HCT116 (cell line): ENCODE measurements at regions not wholly inside any gene's neighbourhood (a gene's known extent, or its start where the extent isn't known, plus 50 kb on each side); places are given as distances from the start of the nearest gene placed in this dataset.

Source experiments
- ATAC-seq: fragments of 200-7000 bp; cut with Tn5 transposase; 2 replicates; pipeline ENCODE4 v1.9.1; 2020; ENCODE audit warnings: mild to moderate bottlenecking, moderate library complexity
- BruUV-seq: library from RNA; stranded (reverse); fragments of 400-500 nt; replicated peaks from 2 replicates; lab custom pipeline; 2021; lab: Mats Ljungman, UMichigan
- CTCF ChIA-PET: fragments of 300-600 bp; sonication (Branson Sonifier 250); formaldehyde crosslinking; loops from one replicate; lab custom pipeline; 2021; ENCODE audit warnings: antibody characterized with exemption; lab: Charles Lee
- POLR2A ChIA-PET: fragments of 300-600, 350-600 bp; sonication (Branson Sonifier 250); formaldehyde crosslinking; loops from one replicate; lab custom pipeline; 2021; ENCODE audit warnings: antibody characterized with exemption; lab: Charles Lee
- RAD21 ChIA-PET, 2 experiments: fragments of 300-600 bp; sonication (Branson Sonifier 250); formaldehyde crosslinking; loops; one replicate each; lab custom pipeline; 2023; ENCODE audit warnings: low total read pairs in 2 of 2; ENCODE audit not compliant: uncharacterized antibody in 2 of 2, unreplicated experiment in 2 of 2, low non-redundant PET in 1 of 2; lab: Charles Lee
- DNase-seq: peaks from one replicate; pipeline ENCODE4 v3.0.0-alpha.2; 2010; ENCODE audit warnings: low read depth, low spot score
- H2AFZ ChIP-seq: fragments of 200-600 bp; shearing (Covaris generic), sonication (generic); 2 replicates; pipeline ENCODE4 v1.6.1; 2017; ENCODE audit warnings: low read depth, mixed run types, mixed read lengths, antibody characterized with exemption, low read length; ENCODE audit not compliant: poor library complexity, severe bottlenecking
- H3K27ac ChIP-seq: 2 replicates; pipeline ENCODE4 v1.5.1; 2012; ENCODE audit warnings: low read depth, low read length
- H3K27me3 ChIP-seq: fragments of 200-600 bp; sonication (generic); 2 replicates; pipeline ENCODE4 v1.6.1; 2016; ENCODE audit warnings: mixed run types, low read length, mixed read lengths; ENCODE audit not compliant: insufficient read depth
- H3K36me3 ChIP-seq, 2 experiments: fragments of 200-500 bp in 1 of 2; fragments of 200-600 bp in 1 of 2; sonication (Bioruptor generic) in 1 of 2; sonication (generic) in 1 of 2; 2 replicates each; pipeline versions ENCODE4 v1.5.1 to v1.6.1; 2014 to 2016; ENCODE audit warnings: low read length in 2 of 2, inconsistent platforms in 1 of 2, mixed read lengths in 1 of 2, mixed run types in 1 of 2; ENCODE audit not compliant: insufficient read depth in 2 of 2, control insufficient read depth in 1 of 2
- H3K4me1 ChIP-seq, 2 experiments: fragments of 200-600 bp in 1 of 2; sonication (generic) in 1 of 2; 2 replicates each; pipeline versions ENCODE4 v1.5.1 to v1.6.1; 2012 to 2017; ENCODE audit warnings: low read length in 2 of 2, inconsistent platforms in 1 of 2, mild to moderate bottlenecking in 1 of 2, mixed read lengths in 1 of 2, mixed run types in 1 of 2, moderate library complexity in 1 of 2; ENCODE audit not compliant: insufficient read depth in 2 of 2, control insufficient read depth in 1 of 2
- H3K4me2 ChIP-seq: fragments of 200-600 bp; sonication (generic); 2 replicates; pipeline ENCODE4 v1.6.1; 2017; ENCODE audit warnings: mixed run types, low read length, mixed read lengths
- H3K4me3 ChIP-seq, 2 experiments: fragments of 200-600 bp in 1 of 2; sonication (generic) in 1 of 2; replicated peaks in 1 of 2; 2 replicates each; pipeline ENCODE4 v1.5.1; 2011 to 2016; ENCODE audit warnings: low read length in 2 of 2, control low read depth in 1 of 2, low read depth in 1 of 2, mild to moderate bottlenecking in 1 of 2, mixed read lengths in 1 of 2, mixed run types in 1 of 2
- H3K79me2 ChIP-seq: fragments of 200-600 bp; sonication (generic); 2 replicates; pipeline ENCODE4 v1.6.1; 2017; ENCODE audit warnings: mild to moderate bottlenecking, mixed run types, low read length, moderate library complexity, mixed read lengths; ENCODE audit not compliant: insufficient read depth
- H3K9ac ChIP-seq: fragments of 200-600 bp; sonication (generic); 2 replicates; pipeline ENCODE4 v1.6.1; 2016; ENCODE audit warnings: low read length, mixed read lengths
- H3K9me2 ChIP-seq: fragments of 200-600 bp; sonication (generic), shearing (Covaris generic); 2 replicates; pipeline ENCODE4 v1.6.1; 2017; ENCODE audit warnings: mixed run types, mild to moderate bottlenecking, moderate library complexity; ENCODE audit not compliant: insufficient read depth
- H3K9me3 ChIP-seq, 2 experiments: fragments of 200-500 bp in 1 of 2; fragments of 200-600 bp in 1 of 2; sonication (Bioruptor generic) in 1 of 2; sonication (generic) in 1 of 2; 2 replicates each; pipeline ENCODE4 v1.6.1; 2014 to 2017; ENCODE audit warnings: low read length in 2 of 2, mixed read lengths in 2 of 2, inconsistent platforms in 1 of 2, low read depth in 1 of 2, mild to moderate bottlenecking in 1 of 2, mixed run types in 1 of 2, moderate library complexity in 1 of 2; ENCODE audit not compliant: control insufficient read depth in 1 of 2, insufficient read depth in 1 of 2
- H4K20me1 ChIP-seq: fragments of 200-600 bp; sonication (generic), shearing (Covaris generic); 2 replicates; pipeline ENCODE4 v1.6.1; 2017; ENCODE audit warnings: mixed run types, mild to moderate bottlenecking, moderate library complexity; ENCODE audit not compliant: insufficient read depth
- ATF3 ChIP-seq: IDR thresholded peaks from 2 replicates; pipeline ENCODE4 v1.6.1; 2012
- CBX3 ChIP-seq: IDR thresholded peaks from 2 replicates; pipeline ENCODE4 v1.6.1; 2012; ENCODE audit warnings: low read depth
- CEBPB ChIP-seq: IDR thresholded peaks from 2 replicates; pipeline ENCODE4 v1.6.1; 2012; ENCODE audit warnings: low read depth
- CTCF ChIP-seq, 3 experiments: fragments of 200-600 bp in 1 of 3; sonication (generic) in 1 of 3; IDR thresholded peaks in 2 of 3; conservative IDR thresholded peaks in 1 of 3; 2 replicates each; pipeline ENCODE4 v1.5.1; 2012 to 2017; ENCODE audit warnings: low read depth in 2 of 3, low read length in 2 of 3, antibody characterized with exemption in 1 of 3, borderline replicate concordance in 1 of 3, control low read depth in 1 of 3, mild to moderate bottlenecking in 1 of 3, mixed read lengths in 1 of 3, mixed run types in 1 of 3, moderate library complexity in 1 of 3; ENCODE audit not compliant: insufficient read depth in 1 of 3
- EGR1 ChIP-seq: IDR thresholded peaks from 2 replicates; pipeline ENCODE4 v1.6.1; 2012; ENCODE audit warnings: low read depth
- ELF1 ChIP-seq: IDR thresholded peaks from 2 replicates; pipeline ENCODE4 v1.6.1; 2012; ENCODE audit warnings: low read depth, borderline replicate concordance
- EZH2phosphoT487 ChIP-seq: fragments of 200-600 bp; IDR thresholded peaks from 2 replicates; pipeline ENCODE4 v1.6.1; 2018; ENCODE audit warnings: antibody characterized with exemption, borderline replicate concordance
- FOSL1 ChIP-seq: IDR thresholded peaks from 2 replicates; pipeline ENCODE4 v1.6.1; 2012; ENCODE audit warnings: low read depth
- JUND ChIP-seq: IDR thresholded peaks from 2 replicates; pipeline ENCODE4 v1.6.1; 2012
- MAX ChIP-seq: IDR thresholded peaks from 2 replicates; pipeline ENCODE4 v1.6.1; 2012
- POLR2A ChIP-seq: IDR thresholded peaks from 2 replicates; pipeline ENCODE4 v1.7.0; 2011; ENCODE audit warnings: borderline replicate concordance; ENCODE audit not compliant: insufficient read depth, insufficient read length; ENCODE audit errors: extremely low read depth
- POLR2AphosphoS5 ChIP-seq: IDR thresholded peaks from 2 replicates; pipeline ENCODE4 v1.6.1; 2011; ENCODE audit warnings: mild to moderate bottlenecking, low read depth, low read length, moderate library complexity
- RAD21 ChIP-seq: IDR thresholded peaks from 2 replicates; pipeline ENCODE4 v1.6.1; 2012; ENCODE audit warnings: low read depth, mild to moderate bottlenecking
- REST ChIP-seq: IDR thresholded peaks from 2 replicates; pipeline ENCODE4 v1.6.1; 2012; ENCODE audit warnings: low read depth
- SP1 ChIP-seq: IDR thresholded peaks from 2 replicates; pipeline ENCODE4 v1.6.1; 2012; ENCODE audit warnings: low read depth
- SRF ChIP-seq: IDR thresholded peaks from 2 replicates; pipeline ENCODE4 v1.6.1; 2012; ENCODE audit warnings: low read depth
- TCF7L2 ChIP-seq: IDR thresholded peaks from 2 replicates; pipeline ENCODE4 v1.7.0; 2011; ENCODE audit warnings: borderline replicate concordance, inconsistent platforms; ENCODE audit not compliant: insufficient read depth, insufficient read length; ENCODE audit errors: extremely low read depth
- ZBTB33 ChIP-seq: IDR thresholded peaks from 2 replicates; pipeline ENCODE4 v1.6.1; 2011; ENCODE audit warnings: mild to moderate bottlenecking, low read length, moderate library complexity; ENCODE audit not compliant: insufficient replicate concordance; ENCODE audit errors: extremely low read depth
- ZFX ChIP-seq: fragments of 450-650 bp; IDR thresholded peaks from 2 replicates; pipeline ENCODE4 v1.6.1; 2017
- ZNF274 ChIP-seq: fragments of 200-500 bp; sonication (Bioruptor generic); IDR thresholded peaks from 2 replicates; pipeline ENCODE4 v1.6.1; 2014; ENCODE audit warnings: mild to moderate bottlenecking, low read depth, low read length, inconsistent platforms
- intact Hi-C: fragments of 100-400 bp; cut with micrococcal nuclease; formaldehyde crosslinking; loops from 2 replicates; pipeline ENCODE4 v1.10.0; 2022

- Histone ChIP-seq H3K9ac (no peak overlapping the region), H3K4me3 (no peak overlapping the region), H2AFZ (no peak overlapping the region), H3K4me1 (no peaks in the 10 kb centered on the region), H3K27ac (no peak overlapping the region), H3K27me3 (no peaks in the 10 kb centered on the region), H3K4me2 (no peak overlapping the region), H3K9me3 (peaks cover 3 to 5% of the 10 kb centered on the region in 2 experiments; a peak in 2 of 4 replicates), H4K20me1 (no peaks in the 10 kb centered on the region), H3K36me3 (no peaks in the 10 kb centered on the region), H3K9me2 (no peaks in the 10 kb centered on the region), H3K79me2 (no peaks in the 10 kb centered on the region)
- intact Hi-C loops = no loop called here
- TF ChIP-seq REST (no peak), RAD21 (no peak), CTCF (IDR thresholded peaks at IDR 0.05 in 2 of 3, conservative IDR thresholded peaks at IDR 0.05 in 1 of 3; ENCODE audit: borderline replicate concordance in 1 of 3, insufficient read depth in 1 of 3, low read depth in 2 of 3, low read length in 2 of 3) (no peak), POLR2A (no peak), POLR2AphosphoS5 (no peak), FOSL1 (no peak), ZFX (no peak), CEBPB (no peak), TCF7L2 (no peak), ATF3 (no peak), EZH2phosphoT487 (no peak), ZNF274 (no peak), SP1 (no peak), CBX3 (no peak), ZBTB33 (no peak), MAX (no peak), JUND (no peak), ELF1 (no peak), EGR1 (no peak), SRF (no peak)
- no peak for ATAC-seq
- BruUV-seq = no TSS peak
- no peak for DNase-seq
- ChIA-PET CTCF (no interaction called here), POLR2A (no interaction called here), RAD21 (no interaction called here)
These were observed 1044.3 kb downstream of the AMY1C start for GRCh38 chr1:104794035-104794434.
